SIG-M5 treated with dmso at 0.1 percent for 504 hours (cell line): ENCODE measurements at regions not wholly inside any gene's neighbourhood (a gene's known extent, or its start where the extent isn't known, plus 50 kb on each side); places are given as distances from the start of the nearest gene placed in this dataset.

Experiments
- DNase-seq: peaks from one replicate; lab custom pipeline; 2025; ENCODE audit not compliant: unreplicated experiment; lab: John Stamatoyannopoulos, UW

DNA sequence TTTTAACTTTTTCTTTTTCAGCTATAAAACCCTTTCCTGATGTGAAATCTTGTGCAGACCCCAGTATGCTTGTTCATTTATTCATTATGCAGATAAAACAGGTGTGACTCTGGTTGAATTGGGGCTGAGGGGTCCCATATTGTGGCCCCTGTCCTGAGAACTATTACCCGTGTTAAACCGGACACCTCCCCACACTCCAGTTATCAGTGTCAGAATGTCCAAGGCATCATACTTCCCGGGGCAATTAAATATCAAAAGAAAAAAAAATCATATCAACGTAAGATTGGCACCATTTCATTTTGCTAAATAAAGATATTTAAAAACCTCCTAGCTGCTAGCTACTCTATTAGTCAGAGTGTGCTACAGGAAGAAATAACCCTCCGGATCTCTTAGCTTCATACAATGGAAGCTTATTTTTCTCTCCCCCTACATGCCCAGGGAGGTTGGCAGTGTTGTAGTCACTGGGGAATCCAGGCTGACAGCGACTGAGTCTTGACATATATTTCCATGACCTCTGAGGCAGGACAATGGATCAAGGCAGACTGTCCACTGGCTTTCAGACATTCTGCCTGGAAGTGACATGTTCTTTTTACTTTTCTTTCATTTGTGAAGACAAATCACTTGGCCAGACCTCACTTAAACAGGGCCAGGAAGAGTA lies 170.0 kb downstream of the SEC61B start:
- DNase-seq: no peak

DNA sequence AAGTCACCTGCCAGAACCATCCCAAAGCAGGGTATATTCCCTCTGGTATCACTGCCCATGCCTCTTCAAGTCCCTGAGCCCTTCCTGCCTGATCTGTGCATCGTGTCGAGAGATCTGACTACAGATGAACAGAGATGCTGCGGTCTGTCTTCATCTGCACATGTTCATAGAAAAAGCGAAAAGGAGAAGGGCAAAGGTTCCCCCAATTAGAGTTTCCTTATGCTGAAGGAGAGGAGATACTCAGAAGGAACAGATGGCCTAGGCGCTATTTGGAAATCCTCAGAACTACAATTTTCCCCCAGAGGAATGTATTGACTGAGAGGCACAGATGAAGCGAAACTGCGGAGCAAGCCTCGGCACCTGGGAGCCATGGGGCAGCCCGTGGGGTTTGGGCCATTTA lies 170.9 kb downstream of the SEC61B start:
- no peak for DNase-seq

DNA sequence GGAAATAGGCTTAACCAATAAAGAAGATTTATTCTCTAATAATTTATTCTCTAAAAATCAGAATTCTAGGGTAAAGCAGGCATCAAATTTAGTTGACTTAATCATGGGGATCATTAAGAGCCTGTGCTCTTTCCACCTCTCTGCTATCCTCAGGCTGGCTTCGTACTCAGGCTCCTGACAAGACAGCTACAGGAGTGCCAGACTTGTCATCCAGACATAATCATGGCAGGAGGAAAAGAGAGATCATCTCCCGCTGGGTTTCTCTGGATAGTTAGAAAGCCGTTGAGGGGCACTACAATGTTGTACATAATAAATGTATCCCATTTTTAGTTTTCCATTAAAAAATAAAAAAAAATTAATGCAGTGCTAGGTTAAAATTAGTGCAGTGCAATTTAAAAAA lies 171.9 kb downstream of the SEC61B start:
- no peak for DNase-seq

DNA sequence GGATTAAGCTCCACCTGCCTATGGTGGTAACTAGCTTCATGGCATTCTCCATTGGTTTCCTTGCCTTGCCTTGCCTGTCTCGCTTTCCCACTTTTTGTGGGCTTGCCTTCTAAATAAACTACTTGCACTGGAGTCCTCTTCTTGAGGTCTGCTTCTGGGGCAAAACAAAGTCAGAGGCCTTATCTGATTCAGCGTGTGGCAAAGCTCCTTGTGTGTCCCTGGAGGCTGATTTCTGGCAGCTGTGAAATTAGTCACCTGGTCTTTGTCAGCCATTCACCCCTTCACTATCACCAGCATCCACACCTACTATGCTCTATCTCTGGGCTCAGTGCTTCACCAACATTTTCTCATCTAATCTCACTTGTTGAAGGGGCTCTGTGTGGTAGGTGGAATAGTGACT lies 176.2 kb downstream of the SEC61B start:
- DNase-seq: no peak

DNA sequence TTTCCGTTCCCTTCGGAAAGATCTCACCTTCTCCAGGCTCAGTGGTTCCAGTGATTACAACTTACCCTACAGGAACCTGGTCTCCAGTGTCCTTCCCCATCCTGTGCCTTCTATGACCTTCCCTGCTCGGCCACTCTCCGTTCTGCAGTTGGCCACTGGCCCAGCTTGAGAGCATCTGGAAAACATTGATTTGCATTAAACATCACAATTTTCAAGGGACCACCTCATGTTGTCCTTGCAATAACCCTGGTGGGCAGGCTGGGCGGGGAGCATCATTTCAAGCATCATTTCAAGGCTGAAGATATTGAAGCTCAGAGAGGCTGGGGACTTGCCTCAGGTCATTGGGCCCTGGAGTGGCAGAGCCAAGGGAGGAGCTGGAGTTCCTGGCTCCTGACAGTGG lies 177.4 kb downstream of the SEC61B start:
- no peak for DNase-seq

DNA sequence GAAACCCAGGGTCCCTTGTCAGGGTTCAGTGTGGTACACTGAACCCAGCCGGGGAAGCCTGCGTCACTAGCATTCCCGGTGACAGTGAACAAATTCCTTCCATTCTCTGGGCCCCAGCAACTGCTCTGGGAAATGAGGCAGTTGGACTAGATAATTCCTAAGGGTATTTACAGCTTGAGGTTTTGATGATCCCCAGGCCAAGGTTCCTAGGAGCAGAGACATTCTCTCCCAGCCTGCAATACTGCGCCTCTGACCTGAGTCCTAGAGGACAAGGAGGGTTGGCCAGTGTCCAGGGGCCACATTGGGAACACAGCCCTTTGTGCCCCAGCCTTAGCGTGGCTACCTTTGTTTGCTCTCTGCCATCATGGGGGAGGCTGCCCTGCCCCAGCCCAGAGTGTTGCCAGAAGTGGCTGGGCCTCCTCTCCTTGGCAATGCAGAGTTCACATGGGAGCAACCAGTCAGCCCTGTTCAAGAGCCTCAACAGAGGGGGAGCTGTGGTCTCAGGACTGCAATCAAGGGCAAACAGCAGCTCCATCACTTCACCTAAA lies 178.2 kb downstream of the SEC61B start:
- DNase-seq: no peak

DNA sequence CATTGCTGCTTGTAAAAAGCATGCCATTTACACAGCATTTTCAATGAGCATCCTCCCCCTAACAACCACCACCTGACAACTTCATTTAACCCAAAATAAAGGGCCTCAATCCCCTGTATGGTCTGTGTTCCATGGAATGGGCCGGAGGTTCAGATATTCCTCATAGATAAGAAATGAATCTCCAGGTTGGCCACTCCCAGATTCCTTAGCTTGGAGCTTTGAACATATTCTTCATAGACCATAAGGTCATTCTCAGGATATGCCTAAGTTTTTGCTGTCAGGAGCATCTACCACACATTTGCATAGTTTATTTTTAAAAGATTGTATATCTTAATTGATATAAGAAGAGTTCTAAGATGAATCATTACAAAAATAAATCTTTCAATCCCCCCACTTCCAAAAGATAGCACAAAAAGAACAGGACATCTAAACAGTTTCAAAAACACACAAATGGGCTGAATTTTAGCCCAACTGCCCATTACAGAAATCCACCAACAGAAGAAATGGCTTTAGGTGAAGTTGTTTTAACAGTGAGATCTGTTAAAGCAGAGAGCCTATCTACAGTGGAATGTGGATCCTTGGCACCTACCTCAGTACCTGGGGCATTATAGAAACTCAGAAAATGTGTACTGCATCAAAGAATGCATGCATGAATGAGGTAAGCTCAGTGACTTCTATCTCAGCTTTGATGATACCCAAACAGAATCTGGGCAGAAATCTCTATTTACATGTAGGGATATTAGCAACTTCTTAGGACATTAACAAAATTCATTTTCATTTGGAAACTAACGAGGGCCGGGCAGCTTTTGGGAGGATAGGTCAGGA lies 179.8 kb downstream of the SEC61B start:
- no peak for DNase-seq

DNA sequence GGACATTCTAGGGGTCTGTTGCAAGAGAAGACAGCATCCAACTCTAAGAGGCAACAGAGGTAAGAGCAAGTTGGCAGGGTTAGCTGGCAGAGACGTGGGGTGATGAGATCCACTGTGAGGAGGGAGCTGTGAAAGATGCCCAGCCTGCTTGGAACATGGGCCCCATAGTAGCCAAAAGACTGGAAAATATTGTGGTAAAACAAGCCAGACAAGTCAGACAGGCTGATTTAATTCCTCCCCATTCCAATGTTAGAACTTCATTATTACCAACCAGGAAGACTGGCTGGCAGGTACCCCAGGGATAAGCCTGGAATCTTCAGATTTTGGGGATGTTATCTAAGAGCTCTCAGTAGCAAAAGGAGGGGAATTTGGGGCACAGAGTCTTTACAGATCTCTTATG lies 181.3 kb downstream of the SEC61B start:
- no peak for DNase-seq

DNA sequence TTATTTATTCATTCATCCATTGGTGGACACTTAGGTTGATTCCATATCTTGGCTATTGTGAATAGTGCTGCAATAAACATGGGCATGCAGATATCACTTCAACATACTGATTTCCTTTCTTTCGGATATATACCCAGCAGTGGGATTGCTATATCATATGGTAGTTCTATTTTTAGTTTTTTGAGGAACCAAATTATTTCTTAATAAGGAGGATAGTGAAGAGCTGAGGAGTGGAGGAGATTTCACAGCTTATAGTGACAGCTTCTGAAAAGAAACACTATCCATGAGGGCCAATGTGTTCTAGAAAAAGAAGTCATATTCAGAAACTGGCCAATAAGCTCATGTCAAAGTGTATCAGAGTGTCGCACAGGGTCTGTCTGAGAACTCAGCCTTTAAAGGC lies 183.3 kb downstream of the SEC61B start:
- no peak for DNase-seq

DNA sequence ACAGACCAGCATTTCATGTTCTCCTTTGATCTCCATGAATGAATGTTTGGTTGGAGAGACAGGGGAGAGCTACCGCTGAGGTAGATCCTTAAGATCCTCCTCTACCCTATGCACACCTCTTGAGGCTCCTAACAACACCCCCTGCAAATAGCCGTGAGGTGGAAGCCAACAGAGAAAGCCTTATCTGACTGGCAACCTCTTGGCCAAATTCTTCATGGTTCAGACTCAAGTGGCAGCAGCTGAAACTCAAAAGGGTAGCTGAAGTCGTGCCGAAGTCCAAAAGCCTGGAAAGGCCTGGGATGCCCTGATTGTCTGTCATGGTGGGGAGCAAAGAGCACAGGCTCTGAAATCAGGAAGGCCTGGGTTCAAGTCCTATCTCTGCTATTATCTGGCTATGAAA lies 184.9 kb downstream of the SEC61B start:
- no peak for DNase-seq

DNA sequence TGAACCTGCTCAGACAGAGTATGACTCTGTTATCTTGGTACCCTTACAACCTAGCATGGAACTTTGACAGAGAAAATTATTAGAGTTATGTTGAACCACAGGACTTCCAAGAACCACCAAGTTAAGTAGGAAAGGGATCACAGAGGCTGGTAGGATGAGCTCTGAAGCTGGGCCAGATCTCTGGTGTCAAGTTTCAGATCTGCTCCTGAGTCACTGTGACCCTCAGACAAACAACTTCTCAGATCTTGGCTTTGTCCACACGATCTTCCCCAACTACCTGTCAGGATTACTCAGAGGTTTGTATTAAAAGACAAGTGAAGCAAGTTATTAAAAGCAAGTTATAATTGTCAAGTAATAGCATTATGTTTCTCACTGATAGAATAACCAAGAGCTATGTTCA lies 189.0 kb downstream of the SEC61B start:
- no peak for DNase-seq

DNA sequence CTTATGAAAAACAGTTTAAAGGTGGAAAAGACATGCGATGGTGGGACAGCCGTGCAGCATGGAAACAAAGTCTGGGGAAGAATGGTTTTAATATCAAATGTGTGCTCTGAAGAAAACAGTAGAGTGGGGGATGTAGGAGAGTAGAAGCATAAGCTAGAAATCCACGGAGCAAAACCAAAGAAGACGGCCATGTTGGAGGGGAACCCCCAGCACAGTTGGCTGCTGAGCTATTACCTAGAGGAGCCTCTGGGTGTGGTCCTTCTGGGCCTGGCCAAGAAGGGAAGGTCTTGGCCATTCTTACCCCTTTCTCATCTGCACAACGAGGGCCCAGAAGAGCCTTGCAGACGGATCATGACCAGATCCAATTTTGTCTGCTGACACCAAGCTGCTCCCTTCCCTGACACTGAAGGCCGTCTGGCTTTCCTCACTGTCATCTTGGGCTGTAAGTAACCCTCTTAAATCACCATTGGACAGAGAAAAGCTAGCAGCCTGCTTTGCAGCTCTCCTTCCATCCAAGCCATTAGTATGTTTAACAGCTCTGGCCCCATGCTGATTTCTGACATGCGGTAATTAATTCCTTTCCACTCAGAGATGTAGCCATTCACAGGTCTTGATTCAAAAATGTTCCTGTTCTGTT lies 189.5 kb downstream of the SEC61B start:
- DNase-seq: no peak

DNA sequence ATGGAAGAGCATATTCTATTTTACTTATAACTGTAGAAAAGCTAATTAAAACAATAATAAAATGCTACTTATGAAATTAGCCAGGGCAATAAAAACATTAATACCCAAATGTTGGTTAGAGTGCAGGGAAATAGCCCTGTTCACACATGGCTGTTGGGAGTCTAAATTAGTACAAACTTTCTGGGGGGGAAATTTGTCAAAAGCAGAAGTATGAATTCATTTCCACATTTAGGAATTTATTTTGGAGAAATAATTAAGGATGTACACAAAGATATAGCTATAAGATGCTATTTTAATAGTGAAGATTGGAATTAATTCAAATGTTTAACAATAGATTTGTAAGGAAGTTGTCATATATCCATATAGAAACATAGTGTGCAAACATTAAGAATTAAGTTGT lies 190.5 kb downstream of the SEC61B start:
- DNase-seq: no peak

DNA sequence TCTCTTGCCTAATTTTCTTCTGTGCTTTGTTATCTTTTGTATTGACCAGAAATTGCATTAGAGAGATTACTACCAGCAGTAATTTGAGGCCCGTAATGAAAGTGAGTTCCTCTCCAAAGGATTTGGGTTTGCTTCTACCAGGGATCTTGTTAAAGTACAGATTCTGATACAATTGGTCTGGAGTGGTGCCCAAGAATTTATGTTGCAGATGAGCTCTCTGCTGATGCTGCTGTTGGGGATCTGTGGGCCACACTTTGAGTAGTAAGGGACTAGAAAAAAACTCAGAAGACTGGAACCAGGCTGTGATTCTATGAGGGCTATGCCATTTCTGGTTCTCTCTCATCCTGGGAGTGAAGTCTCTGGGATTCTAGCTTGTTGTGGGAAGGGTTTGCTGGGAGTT lies 192.2 kb downstream of the SEC61B start:
- no peak for DNase-seq

DNA sequence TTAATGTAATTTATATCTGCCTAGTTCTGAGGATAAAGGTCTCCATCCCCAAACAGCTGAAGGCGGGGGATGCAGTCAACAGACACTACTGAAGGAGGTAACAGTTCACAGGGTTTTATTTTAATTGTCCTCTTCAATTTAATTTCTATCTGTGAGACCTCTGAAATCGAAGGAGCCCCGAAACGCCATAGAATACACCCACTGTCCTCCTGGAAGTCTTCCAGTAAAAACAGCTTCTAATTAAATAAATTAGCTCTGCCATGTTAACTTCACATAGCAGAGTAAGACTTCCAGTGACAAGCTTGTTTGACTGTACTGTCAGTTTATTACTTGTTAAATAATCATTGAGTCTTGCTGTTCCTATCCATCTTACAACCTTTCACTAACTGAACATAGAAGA lies 193.5 kb downstream of the SEC61B start:
- DNase-seq: no peak

DNA sequence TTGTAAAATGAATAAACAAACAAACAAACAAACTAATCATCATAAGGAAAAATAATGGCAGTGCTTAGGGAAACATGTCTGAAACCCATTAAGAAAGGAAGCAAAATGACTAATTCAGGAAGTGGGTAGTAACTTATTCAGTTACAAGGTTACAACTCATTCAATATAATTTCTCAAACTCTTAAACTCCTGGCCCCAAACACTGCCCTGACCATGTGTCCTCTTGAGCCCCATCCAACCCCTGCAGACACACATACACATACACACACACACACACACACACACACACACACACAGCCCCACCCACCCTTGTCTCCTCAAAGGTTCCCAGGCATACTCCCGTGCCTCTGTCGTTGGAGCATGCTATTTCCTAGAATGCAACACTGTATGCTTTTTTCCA lies 193.9 kb downstream of the SEC61B start:
- DNase-seq: peak; percentile 30

DNA sequence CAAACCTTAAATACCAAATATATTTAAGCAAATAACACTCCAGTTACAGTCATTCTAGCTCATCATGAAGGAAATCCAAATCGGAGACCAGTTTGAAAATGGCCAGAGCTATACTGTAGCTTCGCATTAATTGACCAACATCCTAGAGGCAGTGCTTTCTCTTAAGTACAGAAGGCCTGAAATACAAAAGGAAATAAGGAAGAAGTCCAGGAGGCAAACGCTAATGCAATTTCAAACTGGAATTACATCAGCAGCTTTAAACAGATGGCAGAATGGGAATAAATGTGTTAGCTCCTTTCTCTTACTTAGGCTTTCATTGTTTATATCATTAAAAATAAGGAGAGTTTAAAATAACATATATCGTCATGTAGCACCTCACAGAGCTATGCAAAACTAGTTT lies 197.0 kb downstream of the SEC61B start:
- peak; percentile 4 for DNase-seq

DNA sequence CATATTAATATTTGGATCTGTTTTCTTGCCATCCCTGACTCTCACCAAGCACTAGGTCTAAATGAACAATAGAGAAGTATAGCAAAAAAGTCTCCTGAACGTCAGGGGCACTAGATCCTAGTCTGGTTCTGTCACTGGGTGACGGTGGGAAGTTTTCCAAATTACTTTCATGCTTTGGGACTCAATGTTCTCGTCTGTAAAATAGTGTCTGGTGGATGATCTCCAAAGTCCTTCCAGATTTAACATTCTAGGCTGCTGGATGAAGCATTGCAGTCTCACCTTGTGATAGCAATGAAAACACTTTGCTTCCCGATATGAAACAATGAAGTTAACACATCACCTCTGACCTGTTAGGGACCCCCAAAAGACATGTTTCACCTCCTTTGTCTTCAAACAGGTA lies 199.3 kb downstream of the SEC61B start:
- DNase-seq: no peak

DNA sequence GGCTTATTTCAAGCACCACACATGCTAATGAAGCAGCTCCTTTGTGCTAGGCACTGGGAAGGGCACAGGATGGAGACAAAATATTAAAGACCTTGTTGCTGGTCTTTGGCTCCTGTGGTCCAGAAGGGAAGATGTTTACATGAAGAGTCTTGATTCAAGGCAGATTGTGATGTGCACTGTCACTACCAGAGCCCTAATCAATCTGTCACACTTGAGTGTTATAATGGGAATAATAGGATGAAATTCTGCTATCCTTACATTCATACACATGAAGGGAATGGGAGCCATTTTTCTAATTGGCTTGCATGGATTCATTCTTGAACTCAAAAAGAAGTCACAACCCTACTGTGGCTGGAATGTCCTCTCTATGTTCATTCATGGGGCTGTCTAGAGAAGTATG lies 203.0 kb downstream of the SEC61B start:
- DNase-seq: no peak

DNA sequence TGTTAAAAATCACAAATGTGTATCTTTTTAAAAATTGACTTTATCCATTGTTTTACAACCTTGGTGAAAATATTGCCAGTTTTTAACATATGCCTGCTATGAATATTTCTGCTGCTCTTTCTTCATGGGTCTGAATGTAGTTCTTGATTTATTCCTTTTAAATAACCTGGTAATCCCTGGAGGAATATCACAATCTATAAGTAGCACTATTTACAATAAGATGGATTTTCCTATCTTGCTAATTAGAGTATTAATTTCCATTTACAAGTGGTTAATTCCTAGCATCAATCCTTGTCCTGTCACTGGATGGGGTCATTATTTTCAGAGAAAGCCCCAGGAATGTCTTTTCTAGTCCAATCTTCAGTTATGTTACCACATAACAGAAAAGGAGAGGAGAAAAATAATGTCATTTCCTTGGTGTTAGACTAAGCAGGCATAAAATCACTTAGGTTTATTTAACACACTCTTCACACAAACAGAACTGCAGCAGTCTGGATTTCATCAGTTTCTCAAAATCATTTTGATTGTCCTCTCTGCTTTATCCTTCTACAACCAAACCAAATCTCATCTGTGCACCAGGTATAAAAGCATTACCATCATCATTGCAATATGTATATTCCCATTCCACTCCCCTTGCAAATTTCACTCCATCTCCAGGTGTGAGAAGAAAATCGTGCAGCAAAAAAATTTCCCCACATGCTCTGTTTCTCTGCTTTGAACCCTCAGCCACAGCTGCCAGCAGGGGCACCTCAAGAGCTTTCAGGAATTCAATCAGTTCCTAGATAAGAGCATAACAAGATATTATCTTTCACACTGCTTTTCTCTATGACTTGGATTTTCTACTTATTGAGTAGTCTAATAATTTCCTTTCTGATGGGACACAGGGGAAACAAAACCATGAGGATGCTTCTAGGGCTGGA lies 204.1 kb downstream of the SEC61B start:
- no peak for DNase-seq

DNA sequence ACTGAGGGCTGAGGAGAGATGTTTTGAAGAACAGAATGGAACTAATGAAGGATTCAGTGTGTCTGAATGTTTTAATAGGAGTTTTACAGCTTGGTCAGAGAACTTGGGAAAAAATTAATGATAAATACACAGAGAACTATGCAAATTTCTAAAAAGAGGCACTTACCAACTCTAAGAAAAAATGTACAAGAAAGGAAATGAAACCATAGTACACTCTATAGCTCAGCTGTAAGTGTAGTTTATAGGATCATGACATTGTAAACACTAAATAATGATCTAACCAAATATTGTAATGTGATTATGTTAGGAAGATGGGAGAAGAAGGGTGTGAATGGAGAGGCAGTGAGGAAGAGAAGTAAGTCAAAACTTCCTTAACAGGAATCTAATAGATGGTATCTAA lies 205.2 kb downstream of the SEC61B start:
- no peak for DNase-seq
